ENCODE measurements at regions not wholly inside any gene's neighbourhood (a gene's known extent, or its start where the extent isn't known, plus 50 kb on each side); places are given as distances from the start of the nearest gene placed in this dataset.

GRCh38 chr11:8828046-8828445 lies 82.9 kb upstream of the AKIP1 start:
- Histone ChIP-seq H3K4me1 (ENCODE audit: control insufficient read depth, extremely low read depth, insufficient read depth, low read length) (peaks cover 32% of the 10 kb centered on the region), H4K20me1 (ENCODE audit: control insufficient read depth, extremely low read depth, insufficient read depth, low read length) (no peaks in the 10 kb centered on the region), H3K4me2 (ENCODE audit: extremely low read depth, insufficient read depth, low read length) (no peak overlapping the region), H2AFZ (ENCODE audit: low read length) (no peak overlapping the region), H3K27ac (ENCODE audit: insufficient read depth, low read length) (no peak overlapping the region), H3K36me3 (ENCODE audit: control insufficient read depth, insufficient read depth, low read length) (peaks cover 2% of the 10 kb centered on the region), H3K4me3 (replicated peaks in 1 of 4; ENCODE audit: control extremely low read depth in 1 of 4, insufficient read depth in 1 of 4, low read depth in 3 of 4, low read length in 4 of 4) (no peak overlapping the region), H3K9me3 (ENCODE audit: control insufficient read depth, insufficient read depth, low read depth, low read length) (no peaks in the 10 kb centered on the region), H3K27me3 (ENCODE audit: control insufficient read depth, insufficient read depth, low read length) (no peaks in the 10 kb centered on the region), H3K9ac (ENCODE audit: insufficient read depth, low read length) (no peak overlapping the region), H3K79me2 (ENCODE audit: control insufficient read depth, insufficient read depth, low read length) (peaks cover 9% of the 10 kb centered on the region)
- no peak for DNase-seq (ENCODE audit: low read depth in 2 of 2)
- TF ChIP-seq EZH2 (IDR thresholded peaks at IDR 0.05; ENCODE audit: low read length, missing control alignments) (no peak), CTCF (conservative IDR thresholded peaks at IDR 0.05 in 1 of 2, IDR thresholded peaks at IDR 0.05 in 1 of 2; ENCODE audit: low read depth in 1 of 2, low read length in 2 of 2) (no peak)

GRCh38 chr11:8828580-8829361 lies 82.2 kb upstream of the AKIP1 start:
- Histone ChIP-seq H2AFZ (ENCODE audit: low read length) (no peak overlapping the region), H3K27me3 (ENCODE audit: control insufficient read depth, insufficient read depth, low read length) (no peaks in the 10 kb centered on the region), H3K9me3 (ENCODE audit: control insufficient read depth, insufficient read depth, low read depth, low read length) (no peaks in the 10 kb centered on the region), H3K79me2 (ENCODE audit: control insufficient read depth, insufficient read depth, low read length) (peaks cover 9% of the 10 kb centered on the region), H4K20me1 (ENCODE audit: control insufficient read depth, extremely low read depth, insufficient read depth, low read length) (no peaks in the 10 kb centered on the region), H3K27ac (ENCODE audit: insufficient read depth, low read length) (no peak overlapping the region), H3K9ac (ENCODE audit: insufficient read depth, low read length) (no peak overlapping the region), H3K4me1 (ENCODE audit: control insufficient read depth, extremely low read depth, insufficient read depth, low read length) (peaks cover 38% of the 10 kb centered on the region), H3K36me3 (ENCODE audit: control insufficient read depth, insufficient read depth, low read length) (peaks cover 2% of the 10 kb centered on the region), H3K4me3 (replicated peaks in 1 of 4; ENCODE audit: control extremely low read depth in 1 of 4, insufficient read depth in 1 of 4, low read depth in 3 of 4, low read length in 4 of 4) (no peak overlapping the region), H3K4me2 (ENCODE audit: extremely low read depth, insufficient read depth, low read length) (no peak overlapping the region)
- DNase-seq (ENCODE audit: low read depth in 2 of 2): peak in 1 of 2 donors; percentile 81
- TF ChIP-seq EZH2 (IDR thresholded peaks at IDR 0.05; ENCODE audit: low read length, missing control alignments) (no peak), CTCF (conservative IDR thresholded peaks at IDR 0.05 in 1 of 2, IDR thresholded peaks at IDR 0.05 in 1 of 2; ENCODE audit: low read depth in 1 of 2, low read length in 2 of 2) (no peak)

GRCh38 chr11:8829556-8829955 lies 81.4 kb upstream of the AKIP1 start:
- no peaks in the 10 kb centered on the region for H3K9me3 ChIP-seq (ENCODE audit: control insufficient read depth, insufficient read depth, low read depth, low read length)
- DNase-seq (ENCODE audit: low read depth in 2 of 2): no peak
- H2AFZ ChIP-seq (ENCODE audit: low read length): no peak overlapping the region
- no peaks in the 10 kb centered on the region for H4K20me1 ChIP-seq (ENCODE audit: control insufficient read depth, extremely low read depth, insufficient read depth, low read length)
- H3K79me2 ChIP-seq (ENCODE audit: control insufficient read depth, insufficient read depth, low read length): peaks cover 9% of the 10 kb centered on the region
- no peak overlapping the region for H3K27ac ChIP-seq (ENCODE audit: insufficient read depth, low read length)
- H3K27me3 ChIP-seq (ENCODE audit: control insufficient read depth, insufficient read depth, low read length): no peaks in the 10 kb centered on the region
- peaks cover 44% of the 10 kb centered on the region for H3K4me1 ChIP-seq (ENCODE audit: control insufficient read depth, extremely low read depth, insufficient read depth, low read length)
- no peak overlapping the region for H3K4me2 ChIP-seq (ENCODE audit: extremely low read depth, insufficient read depth, low read length)
- no peak overlapping the region for H3K4me3 ChIP-seq (replicated peaks in 1 of 4; ENCODE audit: control extremely low read depth in 1 of 4, insufficient read depth in 1 of 4, low read depth in 3 of 4, low read length in 4 of 4)
- TF ChIP-seq CTCF (conservative IDR thresholded peaks at IDR 0.05 in 1 of 2, IDR thresholded peaks at IDR 0.05 in 1 of 2; ENCODE audit: low read depth in 1 of 2, low read length in 2 of 2) (no peak), EZH2 (IDR thresholded peaks at IDR 0.05; ENCODE audit: low read length, missing control alignments) (no peak)
- H3K36me3 ChIP-seq (ENCODE audit: control insufficient read depth, insufficient read depth, low read length): peaks cover 2% of the 10 kb centered on the region
- no peak overlapping the region for H3K9ac ChIP-seq (ENCODE audit: insufficient read depth, low read length)

Measured in fibroblast of lung (primary cell).